Sigmoid colon (tissue), 6 donors: ENCODE measurements at regions not wholly inside any gene's neighbourhood (a gene's known extent, or its start where the extent isn't known, plus 50 kb on each side); places are given as distances from the start of the nearest gene placed in this dataset.

ENCODE experiments used
- DNase-seq: peaks from one replicate; pipeline ENCODE4 v3.0.0-alpha.2; 2019
- H3K27ac ChIP-seq, 4 donors: fragments of 200-600 bp; sonication (generic); one replicate each; pipeline ENCODE4 v1.5.1; 2016 to 2019; ENCODE audit warnings: mild to moderate bottlenecking in 1 of 4
- H3K27me3 ChIP-seq, 3 donors: fragments of 200-600 bp; sonication (generic); one replicate each; pipeline ENCODE4 v1.5.1; 2019; ENCODE audit warnings: mild to moderate bottlenecking in 1 of 3
- H3K36me3 ChIP-seq, 4 donors: fragments of 200-600 bp; sonication (generic); one replicate each; pipeline ENCODE4 v1.5.1; 2016 to 2019
- H3K4me1 ChIP-seq, 4 donors: fragments of 200-600 bp; sonication (generic); one replicate each; pipeline ENCODE4 v1.5.1; 2017 to 2019
- H3K4me3 ChIP-seq, 4 donors: fragments of 200-600 bp; sonication (generic); one replicate each; pipeline ENCODE4 v1.5.1; 2017 to 2019; ENCODE audit warnings: mild to moderate bottlenecking in 2 of 4, moderate library complexity in 1 of 4
- H3K9me3 ChIP-seq, 4 donors: fragments of 200-600 bp in 3 of 4; sonication (generic) in 3 of 4; one replicate each; pipeline versions ENCODE4 v1.5.1 to v1.6.1; 2013 to 2019
- EP300 ChIP-seq, 4 donors: sonication (generic); formaldehyde crosslinking; IDR thresholded peaks; one replicate each; pipeline ENCODE4 v1.6.1; 2017; ENCODE audit warnings: antibody characterized with exemption in 4 of 4
- POLR2A ChIP-seq, 2 donors: fragments of 450-650 bp; IDR thresholded peaks; one replicate each; pipeline ENCODE4 v1.6.1; 2016; ENCODE audit warnings: antibody characterized with exemption in 2 of 2, mild to moderate bottlenecking in 2 of 2, moderate library complexity in 2 of 2
- POLR2AphosphoS5 ChIP-seq, 4 donors: sonication (generic); formaldehyde crosslinking; IDR thresholded peaks; one replicate each; pipeline ENCODE4 v1.6.1; 2017; ENCODE audit warnings: antibody characterized with exemption in 4 of 4
- WGBS, 2 donors: extraction: QIAGEN DNeasy Blood & Tissue Kit; methylation state at CpG; one replicate each; pipeline ENCODE4 v1.1.7; 2013; 5-methylcytosine and 5-hydroxymethylcytosine counted together
- intact Hi-C: fragments of 100-400 bp; cut with DNase I; formaldehyde crosslinking; loops from one replicate; pipeline ENCODE4 v1.15.1; 2023
- TF ChIP-seq, protein P1 (sequence below), 4 experiments: fragments of 450-650 bp in 3 of 4; fragments of 200-600 bp in 1 of 4; IDR thresholded peaks; one replicate each; pipeline ENCODE4 v1.5.1; 2016 to 2019; ENCODE audit warnings: antibody characterized with exemption in 4 of 4, mild to moderate bottlenecking in 3 of 4, moderate library complexity in 2 of 4
- donor health status: healthy with polysubstance abuse.
- donor health status: healthy.

DNA sequence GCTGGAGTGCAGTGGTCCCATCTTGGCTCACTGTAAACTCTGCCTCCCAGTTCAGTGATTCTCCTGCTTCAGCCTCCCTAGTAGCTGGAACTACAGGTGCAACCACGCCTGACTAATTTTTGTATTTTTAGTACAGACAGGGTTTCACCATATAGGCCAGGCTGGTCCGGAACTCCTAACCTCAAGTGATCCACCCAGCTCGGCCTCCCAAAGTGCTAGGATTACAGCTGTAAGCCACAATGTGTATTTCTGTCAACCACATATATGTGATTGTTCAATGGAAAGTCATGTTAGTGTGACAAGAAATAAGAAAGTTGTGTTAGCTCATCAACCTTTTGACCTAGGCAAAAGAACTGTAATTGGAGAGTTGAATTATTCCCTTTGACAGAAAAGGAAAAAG, 677.1 kb upstream of the CHD1 start:
- Histone ChIP-seq H3K36me3 (no peaks in the 10 kb centered on the region), H3K9me3 (no peaks in the 10 kb centered on the region), H3K4me1 (no peaks in the 10 kb centered on the region), H3K4me3 (no peak overlapping the region), H3K27me3 (no peaks in the 10 kb centered on the region), H3K27ac (no peak overlapping the region)
- 81 to 89% methylated on average over 3 of the region's 3 CpGs for WGBS, 2 donors
- TF ChIP-seq POLR2AphosphoS5 (IDR thresholded peaks at IDR 0.05) = no peak
- TF ChIP-seq, protein P1, sequence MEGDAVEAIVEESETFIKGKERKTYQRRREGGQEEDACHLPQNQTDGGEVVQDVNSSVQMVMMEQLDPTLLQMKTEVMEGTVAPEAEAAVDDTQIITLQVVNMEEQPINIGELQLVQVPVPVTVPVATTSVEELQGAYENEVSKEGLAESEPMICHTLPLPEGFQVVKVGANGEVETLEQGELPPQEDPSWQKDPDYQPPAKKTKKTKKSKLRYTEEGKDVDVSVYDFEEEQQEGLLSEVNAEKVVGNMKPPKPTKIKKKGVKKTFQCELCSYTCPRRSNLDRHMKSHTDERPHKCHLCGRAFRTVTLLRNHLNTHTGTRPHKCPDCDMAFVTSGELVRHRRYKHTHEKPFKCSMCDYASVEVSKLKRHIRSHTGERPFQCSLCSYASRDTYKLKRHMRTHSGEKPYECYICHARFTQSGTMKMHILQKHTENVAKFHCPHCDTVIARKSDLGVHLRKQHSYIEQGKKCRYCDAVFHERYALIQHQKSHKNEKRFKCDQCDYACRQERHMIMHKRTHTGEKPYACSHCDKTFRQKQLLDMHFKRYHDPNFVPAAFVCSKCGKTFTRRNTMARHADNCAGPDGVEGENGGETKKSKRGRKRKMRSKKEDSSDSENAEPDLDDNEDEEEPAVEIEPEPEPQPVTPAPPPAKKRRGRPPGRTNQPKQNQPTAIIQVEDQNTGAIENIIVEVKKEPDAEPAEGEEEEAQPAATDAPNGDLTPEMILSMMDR (IDR thresholded peaks at IDR 0.05) = no peak
- no peak for TF ChIP-seq POLR2A (IDR thresholded peaks at IDR 0.05)
- TF ChIP-seq EP300 (IDR thresholded peaks at IDR 0.05) = no peak
- no peak for DNase-seq
- intact Hi-C loops = no loop called here

DNA sequence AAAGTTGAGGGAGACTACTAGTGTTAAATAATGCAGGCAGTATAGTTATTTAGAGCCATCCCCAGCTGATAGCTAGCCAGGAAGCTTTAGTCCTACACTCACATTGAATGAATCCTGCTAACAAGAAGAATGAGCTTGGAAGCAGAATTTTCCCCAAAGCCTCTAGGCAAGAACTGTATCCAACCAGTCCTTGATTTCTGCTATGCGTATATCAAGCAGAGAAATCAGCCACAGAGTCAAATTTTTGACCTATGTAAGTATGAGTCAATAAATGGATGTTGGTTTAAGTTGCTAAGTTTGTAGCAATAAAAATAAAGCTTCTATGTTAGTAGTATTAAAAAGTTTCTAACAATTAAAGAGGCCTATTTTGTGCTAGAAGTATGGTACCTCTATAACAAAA, 672.1 kb upstream of the CHD1 start:
- no peaks in the 10 kb centered on the region for H3K36me3 ChIP-seq
- DNase-seq = no peak
- H3K27me3 ChIP-seq = no peaks in the 10 kb centered on the region
- 92 to 93% methylated on average over 1 of the region's 1 CpG for WGBS, 2 donors
- H3K4me3 ChIP-seq = no peak overlapping the region
- intact Hi-C loops = no loop called here
- no peak overlapping the region for H3K27ac ChIP-seq
- H3K4me1 ChIP-seq = no peaks in the 10 kb centered on the region
- TF ChIP-seq POLR2A (IDR thresholded peaks at IDR 0.05) (no peak), POLR2AphosphoS5 (IDR thresholded peaks at IDR 0.05) (no peak), EP300 (IDR thresholded peaks at IDR 0.05) (no peak)
- TF ChIP-seq, protein P1 (IDR thresholded peaks at IDR 0.05) = no peak
- H3K9me3 ChIP-seq = no peaks in the 10 kb centered on the region

GRCh38 chr5:99590806-99591205, 662.0 kb upstream of the CHD1 start:
- Histone ChIP-seq H3K27ac (no peak overlapping the region), H3K9me3 (no peaks in the 10 kb centered on the region), H3K4me3 (no peak overlapping the region), H3K36me3 (no peaks in the 10 kb centered on the region), H3K27me3 (no peaks in the 10 kb centered on the region), H3K4me1 (no peaks in the 10 kb centered on the region)
- TF ChIP-seq POLR2A (IDR thresholded peaks at IDR 0.05) (no peak), EP300 (IDR thresholded peaks at IDR 0.05) (no peak), POLR2AphosphoS5 (IDR thresholded peaks at IDR 0.05) (no peak)
- TF ChIP-seq, protein P1 (IDR thresholded peaks at IDR 0.05) = no peak
- intact Hi-C loops = no loop called here
- WGBS, 2 donors = 17 to 72% methylated on average over 1 of the region's 1 CpG
- DNase-seq = no peak

DNA sequence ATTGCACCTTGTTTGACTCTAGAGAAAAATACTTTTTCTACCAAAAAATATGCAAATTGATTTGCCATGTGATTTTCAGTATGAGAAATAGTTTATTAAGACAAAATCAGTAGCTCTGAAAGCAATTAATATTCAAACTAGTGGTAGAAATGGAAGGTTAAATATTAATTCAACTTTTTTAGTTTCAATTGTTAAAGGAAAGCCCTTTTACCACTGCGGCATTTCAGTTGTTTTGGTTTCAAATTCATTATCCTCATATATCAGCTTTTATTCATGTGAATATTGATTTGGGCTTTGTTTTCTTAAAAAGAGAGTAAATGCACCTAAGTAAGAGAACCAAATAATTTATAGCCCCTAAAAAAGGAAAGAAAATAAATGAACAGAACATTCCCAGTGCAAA, 660.6 kb upstream of the CHD1 start:
- Histone ChIP-seq H3K36me3 (no peaks in the 10 kb centered on the region), H3K4me1 (no peaks in the 10 kb centered on the region), H3K27ac (no peak overlapping the region), H3K27me3 (no peaks in the 10 kb centered on the region), H3K9me3 (no peaks in the 10 kb centered on the region), H3K4me3 (no peak overlapping the region)
- no peak for DNase-seq
- WGBS, 2 donors = 92 to 93% methylated on average over 1 of the region's 1 CpG
- TF ChIP-seq POLR2AphosphoS5 (IDR thresholded peaks at IDR 0.05) = no peak
- TF ChIP-seq POLR2A (IDR thresholded peaks at IDR 0.05) = no peak
- TF ChIP-seq, protein P1 (IDR thresholded peaks at IDR 0.05) = no peak
- no peak for TF ChIP-seq EP300 (IDR thresholded peaks at IDR 0.05)
- intact Hi-C loops = no loop called here

- no peak for DNase-seq
- no peaks in the 10 kb centered on the region for H3K27me3 ChIP-seq
- no peaks in the 10 kb centered on the region for H3K36me3 ChIP-seq
- intact Hi-C loops = no loop called here
- H3K27ac ChIP-seq = no peak overlapping the region
- no peaks in the 10 kb centered on the region for H3K9me3 ChIP-seq
- no peak overlapping the region for H3K4me3 ChIP-seq
- H3K4me1 ChIP-seq = no peaks in the 10 kb centered on the region
- TF ChIP-seq, protein P1 (IDR thresholded peaks at IDR 0.05) = no peak
- TF ChIP-seq POLR2AphosphoS5 (IDR thresholded peaks at IDR 0.05) (no peak), EP300 (IDR thresholded peaks at IDR 0.05) (no peak), POLR2A (IDR thresholded peaks at IDR 0.05) (no peak)
- WGBS, 2 donors = 77 to 81% methylated on average over 1 of the region's 1 CpG
Observed at GRCh38 chr5:99587983-99588382, 659.2 kb upstream of the CHD1 start.
